Erythroblast (primary cell): ENCODE measurements at regions not wholly inside any gene's neighbourhood (a gene's known extent, or its start where the extent isn't known, plus 50 kb on each side); places are given as distances from the start of the nearest gene placed in this dataset.

Source experiments
- DNase-seq, 2 experiments: peaks; one replicate each; lab custom pipeline; 2025; lab: John Stamatoyannopoulos, UW
- GATA1 ChIP-seq: IDR thresholded peaks from 2 replicates; pipeline ENCODE4 v1.6.1; 2011; ENCODE audit warnings: low read depth, mild to moderate bottlenecking, control low read depth, low read length, moderate library complexity
- POLR2A ChIP-seq: IDR thresholded peaks from 2 replicates; pipeline ENCODE4 v1.6.1; 2011; ENCODE audit warnings: mild to moderate bottlenecking, low read length

DNA sequence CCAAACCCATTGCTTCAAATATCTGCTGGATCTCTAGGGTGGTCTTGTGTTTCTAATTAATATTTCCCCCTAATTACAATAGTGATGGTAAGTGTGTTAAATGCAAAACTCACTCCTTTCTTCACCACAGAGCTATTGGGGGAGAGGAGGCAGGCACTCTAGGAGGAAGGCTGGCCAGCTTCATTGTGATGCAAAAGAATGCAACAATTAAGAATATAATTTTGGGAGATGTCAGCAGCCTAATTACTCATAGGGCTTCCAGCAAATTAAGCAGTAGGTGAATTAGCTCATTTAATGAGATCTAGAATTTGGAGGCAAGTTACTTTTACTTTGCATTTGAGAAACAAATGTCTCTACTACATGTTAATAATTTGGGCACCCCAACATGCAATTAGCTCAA, 560.4 kb upstream of the DAB1 start:
- TF ChIP-seq POLR2A, result no peak
- TF ChIP-seq GATA1, result no peak

DNA sequence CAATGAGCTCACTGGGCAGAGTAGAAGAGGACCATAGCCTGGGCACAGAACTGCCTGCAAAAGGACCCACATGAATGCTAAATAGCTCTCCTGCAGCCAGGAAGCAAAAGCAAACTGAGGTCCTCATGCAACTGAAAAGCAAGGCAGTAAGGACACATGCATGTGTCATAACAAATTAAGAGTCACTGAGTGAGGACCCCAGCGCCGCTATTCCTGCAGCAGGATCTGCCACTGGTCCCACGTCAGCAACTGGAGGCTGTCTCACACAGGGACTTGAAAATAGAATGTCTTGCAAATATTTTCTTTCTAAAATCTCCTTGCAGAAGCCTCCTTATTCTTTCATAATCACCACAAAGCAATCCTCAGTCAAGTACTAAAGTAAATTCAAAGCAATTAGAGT, 559.6 kb upstream of the DAB1 start:
- DNase-seq, result no peak
- no peak for TF ChIP-seq POLR2A
- no peak for TF ChIP-seq GATA1

More for the DNA sequence above, 560.4 kb upstream of the DAB1 start:
- no peak for DNase-seq

DNA sequence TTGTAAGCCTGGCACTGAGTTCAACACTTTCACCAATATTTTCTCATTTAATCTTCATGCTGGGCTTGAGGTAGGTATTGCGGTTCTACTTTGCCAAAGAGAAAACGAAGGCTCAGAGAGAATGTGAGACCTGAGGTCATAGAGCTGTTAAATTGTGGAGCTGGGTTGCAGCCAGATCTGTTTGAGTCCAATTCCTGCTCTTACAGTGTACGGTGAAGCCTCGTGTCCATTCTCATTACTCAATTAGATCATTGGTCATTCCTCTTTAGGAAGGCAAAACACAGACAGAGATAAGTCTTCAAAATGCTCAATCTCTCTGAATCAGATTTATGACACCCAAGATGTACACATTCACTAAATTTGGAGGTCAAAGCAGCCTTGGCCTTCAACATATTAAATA, 559.0 kb upstream of the DAB1 start:
- no peak for DNase-seq
- TF ChIP-seq GATA1 (no peak), POLR2A (no peak)

DNA sequence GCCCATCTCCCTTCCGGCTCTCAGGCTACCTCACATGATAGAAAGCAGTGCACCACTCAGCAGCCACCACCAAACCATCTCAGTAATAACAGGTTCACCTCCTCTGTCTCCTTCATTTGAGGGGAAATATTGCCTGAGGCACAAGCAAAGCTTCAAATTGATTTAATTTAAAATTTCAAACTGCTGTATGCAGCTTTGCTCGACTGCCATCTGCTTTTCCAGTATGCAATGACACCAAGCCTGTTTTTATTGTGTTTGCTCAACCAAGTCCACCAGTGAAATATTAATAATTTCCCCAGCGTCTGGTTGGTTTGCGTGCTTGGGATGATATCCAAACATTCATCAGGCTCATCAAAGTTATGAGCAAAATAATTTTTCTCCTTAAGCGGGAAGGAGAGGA, 552.4 kb upstream of the DAB1 start:
- no peak for DNase-seq
- no peak for TF ChIP-seq POLR2A
- TF ChIP-seq GATA1, result no peak

DNA sequence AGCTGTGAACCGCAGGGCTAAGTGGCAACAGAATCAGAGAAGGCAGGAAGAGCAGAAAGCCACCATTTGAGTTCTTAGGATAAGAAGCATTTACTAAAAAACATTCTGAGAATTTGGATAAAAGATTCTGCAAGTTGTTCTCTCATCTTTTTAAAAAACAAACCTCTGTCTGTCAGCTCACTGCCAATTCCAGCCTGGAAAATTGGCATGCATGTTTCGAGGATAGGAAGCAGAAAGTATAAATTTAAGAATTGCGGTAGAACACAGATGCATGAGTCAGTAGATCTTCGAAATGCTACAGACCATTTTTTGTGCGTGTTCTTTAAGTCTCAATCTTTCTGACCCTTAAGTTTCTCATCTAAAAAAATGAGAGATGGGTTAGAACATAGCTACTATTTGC, 544.5 kb upstream of the DAB1 start:
- TF ChIP-seq GATA1, result no peak
- no peak for TF ChIP-seq POLR2A
- DNase-seq, result no peak

DNA sequence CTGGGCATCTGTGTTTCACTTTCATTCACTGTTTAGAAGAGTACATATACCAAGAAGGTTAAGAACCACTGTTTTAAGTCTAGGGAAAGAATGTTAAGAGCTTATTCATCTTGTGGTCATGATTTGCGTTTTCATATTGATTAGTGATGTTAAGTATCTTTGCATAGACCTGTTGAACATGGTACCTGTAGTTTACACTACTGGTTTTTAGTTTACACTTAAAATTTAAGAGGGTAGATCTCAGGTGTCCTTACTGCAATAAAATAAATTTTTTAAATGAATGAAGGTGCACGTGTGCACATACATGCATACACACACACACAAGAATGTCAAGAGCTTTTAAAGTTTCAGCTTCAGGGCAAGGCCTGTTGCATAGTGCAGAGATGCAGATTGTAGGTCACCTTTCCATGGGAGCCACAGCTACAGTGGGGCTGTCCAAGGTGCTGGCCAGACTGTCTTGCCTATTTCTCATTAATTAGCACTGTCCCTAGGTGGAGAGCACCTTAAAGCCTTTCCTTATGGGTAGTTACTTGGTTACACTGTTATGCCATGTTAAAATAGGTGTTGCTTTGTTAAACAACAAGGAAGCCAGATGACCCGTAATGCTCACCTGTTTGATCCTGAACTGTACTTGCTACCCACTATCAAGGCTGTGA, 543.0 kb upstream of the DAB1 start:
- DNase-seq, result no peak
- TF ChIP-seq GATA1 (no peak), POLR2A (no peak)

DNA sequence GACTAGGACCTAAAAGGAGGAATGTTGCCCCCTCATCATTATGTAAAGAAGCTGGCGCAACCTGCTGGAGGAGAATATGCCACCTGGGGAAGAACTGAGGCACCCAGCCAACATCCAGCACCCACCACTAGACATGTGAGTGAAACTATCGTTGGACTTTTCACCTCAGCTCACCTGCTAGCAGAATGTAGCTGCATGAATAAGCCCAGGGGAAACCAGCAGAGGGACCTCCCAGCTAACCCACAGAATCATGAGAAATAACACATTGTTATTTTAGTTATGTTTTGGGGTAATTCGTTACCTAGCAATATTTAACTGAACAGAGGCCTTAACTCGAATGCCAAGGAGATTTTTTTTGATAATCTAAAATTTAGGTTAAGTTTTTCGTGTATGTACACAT, 542.5 kb upstream of the DAB1 start:
- DNase-seq, result no peak
- TF ChIP-seq POLR2A (no peak), GATA1 (no peak)

DNA sequence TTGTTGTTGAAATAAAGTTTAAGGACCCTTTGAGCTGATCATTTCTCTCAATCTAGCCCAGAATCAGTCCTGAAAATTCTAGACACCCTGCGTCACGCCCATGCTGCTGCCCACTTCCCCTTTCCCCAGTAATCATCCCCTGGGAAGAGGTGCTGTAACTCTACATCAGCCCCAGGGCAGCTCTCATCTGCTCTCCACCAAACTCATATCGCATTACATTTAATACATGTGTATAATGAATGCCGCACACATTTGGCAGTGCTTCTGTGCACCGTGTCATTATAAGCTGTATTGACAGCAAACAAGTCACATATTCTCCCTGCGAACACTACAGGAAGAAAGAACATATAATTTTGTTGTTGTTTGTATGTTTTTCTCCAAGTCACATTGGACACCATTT, 539.7 kb upstream of the DAB1 start:
- no peak for TF ChIP-seq GATA1
- no peak for TF ChIP-seq POLR2A
- DNase-seq, result no peak

DNA sequence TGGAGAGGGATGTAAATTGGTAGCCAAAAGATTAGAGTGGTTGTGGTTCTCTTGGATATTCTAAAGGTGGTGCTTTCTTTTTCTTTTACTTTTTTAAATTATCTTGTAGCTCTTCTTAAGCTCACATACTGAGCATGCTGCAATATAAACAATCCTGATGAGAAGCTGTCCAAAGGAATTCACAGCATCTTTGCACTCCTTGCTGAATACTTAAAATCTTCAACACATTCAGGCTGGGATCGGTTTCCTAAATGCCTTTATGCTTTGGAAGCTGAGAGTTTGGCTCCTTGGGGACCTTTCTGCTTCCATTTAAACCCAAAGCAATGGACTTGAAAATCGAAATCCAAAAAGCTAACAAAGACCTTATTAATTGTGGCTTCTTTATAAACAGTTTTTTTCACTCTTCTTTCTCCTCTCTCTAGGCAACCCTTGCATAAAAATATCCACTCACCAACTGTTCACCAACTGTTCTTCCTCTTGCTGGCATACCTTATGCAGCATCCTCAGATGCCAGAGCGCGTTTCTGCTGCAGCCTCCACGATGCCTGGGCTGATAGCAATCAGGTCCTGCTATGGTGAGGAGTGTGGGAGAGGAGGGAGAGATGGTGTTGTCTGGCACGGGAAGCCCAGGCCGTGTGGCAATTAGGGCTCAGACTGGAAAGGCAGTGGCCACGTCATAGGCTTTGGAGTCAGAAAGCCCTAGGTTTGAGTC, 535.8 kb upstream of the DAB1 start:
- TF ChIP-seq GATA1 (no peak), POLR2A (no peak)
- DNase-seq, result no peak

DNA sequence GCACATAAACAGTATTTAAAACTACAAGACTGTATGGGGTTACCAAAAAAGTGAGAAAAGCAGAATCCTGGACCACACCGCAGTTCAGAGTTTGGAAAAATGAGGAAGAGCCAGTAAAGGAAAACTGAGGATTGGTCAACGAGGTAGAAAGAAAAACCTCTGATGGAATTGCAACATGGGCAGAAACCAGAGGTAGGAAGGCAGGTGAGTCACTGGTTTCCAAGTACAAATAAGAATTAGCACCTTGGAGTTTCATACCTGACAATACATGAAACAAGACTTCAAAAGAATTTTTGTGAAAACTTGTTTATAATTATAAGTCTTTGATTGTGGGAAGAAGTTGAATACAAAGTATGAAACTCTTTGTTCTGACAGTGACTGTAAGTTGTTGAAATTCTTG, 533.7 kb upstream of the DAB1 start:
- DNase-seq, result no peak
- no peak for TF ChIP-seq POLR2A

DNA sequence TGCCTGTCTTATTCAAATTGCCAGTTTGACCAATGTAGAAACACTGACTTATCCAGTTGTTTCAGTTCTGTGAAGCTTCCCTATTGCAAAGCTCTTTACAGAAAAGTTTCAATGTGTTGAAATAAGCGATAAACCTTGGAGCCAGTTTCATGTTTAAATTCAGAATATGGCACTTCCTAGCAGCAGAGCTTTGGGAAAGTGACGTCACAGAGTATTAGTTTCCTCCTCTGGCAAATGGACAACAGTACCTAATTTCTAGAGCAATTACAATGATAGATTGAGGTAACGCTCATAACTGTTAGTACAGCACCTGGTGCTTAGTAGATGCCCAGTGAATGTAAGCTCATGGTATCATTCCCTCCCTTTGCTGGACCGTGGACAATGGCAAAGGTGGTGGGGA, 527.5 kb upstream of the DAB1 start:
- TF ChIP-seq POLR2A, result no peak
- no peak for TF ChIP-seq GATA1
- DNase-seq, result no peak

DNA sequence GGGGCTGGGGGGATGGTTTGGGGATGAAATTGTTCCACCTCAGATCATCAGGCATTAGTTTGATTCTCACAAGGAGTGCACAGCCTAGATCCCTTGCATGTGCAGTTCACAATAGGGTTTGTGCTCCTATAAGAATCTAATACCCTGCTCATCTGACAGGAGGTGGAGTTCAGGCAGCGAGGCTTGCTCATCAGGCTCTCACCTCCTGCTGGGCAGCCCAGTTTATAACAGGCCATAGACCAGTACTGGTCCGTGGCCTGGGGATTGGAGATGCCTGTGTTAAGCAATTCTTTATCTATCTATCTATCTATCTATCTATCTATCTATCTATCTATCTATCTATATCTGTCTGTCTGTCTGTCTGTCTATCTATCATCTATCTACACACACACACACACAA, 525.3 kb upstream of the DAB1 start:
- DNase-seq, result no peak
- no peak for TF ChIP-seq GATA1
- no peak for TF ChIP-seq POLR2A

DNA sequence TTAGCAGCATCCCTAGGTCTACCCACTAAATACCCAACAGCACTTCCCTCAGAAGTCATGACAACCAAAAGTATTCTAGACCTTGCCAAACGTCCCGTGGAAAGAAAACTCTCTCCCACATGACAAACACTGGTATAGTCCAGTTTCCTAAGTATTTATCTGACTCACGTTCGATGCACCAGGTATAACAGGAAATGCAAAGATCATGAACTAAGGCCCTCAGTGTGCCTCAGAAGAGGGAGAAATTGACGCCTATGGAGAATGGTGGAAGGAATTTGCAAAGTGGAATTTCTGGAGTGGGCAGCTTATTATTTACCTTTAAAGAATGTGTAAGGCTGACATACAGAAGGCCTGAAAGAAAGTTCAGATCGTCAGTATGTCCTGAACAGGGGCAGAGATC, 523.6 kb upstream of the DAB1 start:
- no peak for DNase-seq
- TF ChIP-seq POLR2A (no peak), GATA1 (no peak)

DNA sequence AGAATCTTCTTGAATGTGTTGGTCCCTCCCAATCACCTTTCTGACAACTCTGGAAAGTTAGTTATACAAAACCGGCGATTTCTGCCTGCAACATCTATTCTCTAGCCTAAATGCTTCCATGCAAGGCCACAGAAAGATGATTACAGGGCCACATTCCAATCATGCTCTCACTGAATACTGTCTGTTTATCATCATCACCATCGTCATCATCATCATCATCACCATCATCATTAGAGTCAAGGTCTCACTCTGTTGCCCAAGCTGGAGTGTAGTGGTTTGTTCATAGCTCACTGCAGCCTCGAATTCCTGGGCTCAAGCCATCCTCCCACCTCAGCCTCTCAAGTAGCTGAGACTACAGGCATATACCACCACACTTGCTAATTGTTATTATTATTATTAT, 521.2 kb upstream of the DAB1 start:
- TF ChIP-seq GATA1, result no peak
- no peak for TF ChIP-seq POLR2A
- DNase-seq, result no peak

DNA sequence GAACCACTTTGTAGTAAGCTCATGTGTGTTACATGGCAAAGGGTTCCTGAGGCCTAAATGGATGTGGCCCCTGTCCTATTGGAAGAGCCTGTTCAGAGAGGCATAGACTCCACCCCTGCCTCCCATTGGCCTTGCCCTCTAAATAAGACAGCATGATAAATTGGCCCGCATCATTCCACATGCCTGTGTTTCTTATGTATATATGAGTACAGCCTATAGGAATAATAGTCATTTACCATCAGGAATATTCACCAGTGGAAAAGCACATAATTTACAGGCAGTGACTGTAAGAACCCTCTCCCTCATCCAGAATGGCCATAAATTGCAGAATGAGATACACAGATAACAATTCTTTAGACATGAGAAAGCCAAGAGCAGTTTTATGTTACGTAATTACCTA, 519.5 kb upstream of the DAB1 start:
- TF ChIP-seq POLR2A (no peak), GATA1 (no peak)
- DNase-seq, result no peak
